ENCODE measurements at regions not wholly inside any gene's neighbourhood (a gene's known extent, or its start where the extent isn't known, plus 50 kb on each side); places are given as distances from the start of the nearest gene placed in this dataset.
A peak's percentile ranks its signal among the peaks of the same experiment; 100 is the strongest.

GRCh38 chr3:96022676-96023075 is 791.7 kb upstream of the EPHA6 start:
- no peak overlapping the region for H3K4me3 ChIP-seq (ENCODE audit: low read depth, low read length)
- WGBS: 72% methylated on average over 2 of the region's 2 CpGs
- no peak overlapping the region for H3K27ac ChIP-seq (ENCODE audit: low read depth)

GRCh38 chr3:96027718-96028117 is 786.7 kb upstream of the EPHA6 start:
- Histone ChIP-seq H3K27ac (ENCODE audit: low read depth) (no peak overlapping the region), H3K36me3 (ENCODE audit: insufficient read depth) (no peaks in the 10 kb centered on the region), H3K4me3 (ENCODE audit: low read depth, low read length) (no peak overlapping the region), H3K4me1 (ENCODE audit: insufficient read depth) (no peaks in the 10 kb centered on the region)
- DNase-seq (ENCODE audit: extremely low spot score): no peak
- 77% methylated on average over 2 of the region's 2 CpGs for WGBS

More at GRCh38 chr3:96022676-96023075, 791.7 kb upstream of the EPHA6 start:
- H3K36me3 ChIP-seq (ENCODE audit: insufficient read depth): no peaks in the 10 kb centered on the region
- no peak for DNase-seq (ENCODE audit: extremely low spot score)
- H3K4me1 ChIP-seq (ENCODE audit: insufficient read depth): no peaks in the 10 kb centered on the region

DNA sequence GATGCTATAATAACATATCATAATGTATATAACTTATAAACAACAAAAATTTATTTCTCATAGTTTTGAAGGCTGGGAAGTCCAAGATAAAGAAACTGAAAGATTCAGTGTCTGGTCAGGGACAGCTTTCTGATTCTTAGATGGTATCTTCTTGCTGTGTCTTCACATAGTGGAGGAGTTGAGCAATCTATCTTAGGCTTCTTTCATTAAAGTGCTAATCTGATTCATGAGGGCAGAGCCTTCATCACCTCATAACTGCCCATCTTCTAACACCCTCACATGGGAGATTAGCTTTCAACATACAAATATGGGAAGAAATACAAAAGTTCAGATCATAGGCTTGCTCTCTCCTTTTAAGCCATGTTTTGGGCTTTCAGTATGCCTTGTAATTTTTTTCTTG is 774.8 kb upstream of the EPHA6 start:
- Histone ChIP-seq H3K4me3 (ENCODE audit: low read depth, low read length) (no peak overlapping the region), H3K4me1 (ENCODE audit: insufficient read depth) (no peaks in the 10 kb centered on the region), H3K36me3 (ENCODE audit: insufficient read depth) (no peaks in the 10 kb centered on the region), H3K27ac (ENCODE audit: low read depth) (no peak overlapping the region)
- no peak for DNase-seq (ENCODE audit: extremely low spot score)

- Histone ChIP-seq H3K4me1 (ENCODE audit: insufficient read depth) (no peaks in the 10 kb centered on the region), H3K4me3 (ENCODE audit: low read depth, low read length) (no peak overlapping the region), H3K27ac (ENCODE audit: low read depth) (no peak overlapping the region), H3K36me3 (ENCODE audit: insufficient read depth) (no peaks in the 10 kb centered on the region)
- DNase-seq (ENCODE audit: extremely low spot score): no peak
- WGBS: 73% methylated on average over 1 of the region's 1 CpG
Measured at GRCh38 chr3:96059301-96059700, 755.1 kb upstream of the EPHA6 start.

DNA sequence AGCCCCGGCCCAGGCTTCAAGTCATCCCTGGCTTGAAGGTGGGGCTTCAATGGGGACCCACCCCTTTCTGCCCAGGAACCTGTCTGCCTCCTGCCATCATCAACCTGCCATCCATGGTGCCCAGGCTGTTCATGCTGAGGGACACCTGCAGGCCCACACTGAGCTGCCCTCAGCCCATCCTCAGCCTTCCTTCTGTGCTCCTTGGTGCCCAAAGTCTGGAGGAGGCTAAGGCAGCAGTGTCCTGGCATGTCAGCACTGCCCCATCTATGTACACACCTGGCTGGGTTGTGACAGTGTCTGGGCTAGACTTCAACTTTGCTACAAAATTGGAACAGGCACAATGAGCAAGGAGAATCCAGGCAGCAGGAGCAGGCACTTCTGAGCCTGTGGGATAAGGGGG is 745.3 kb upstream of the EPHA6 start:
- Histone ChIP-seq H3K4me1 (ENCODE audit: insufficient read depth) (no peaks in the 10 kb centered on the region), H3K27ac (ENCODE audit: low read depth) (no peak overlapping the region), H3K36me3 (ENCODE audit: insufficient read depth) (no peaks in the 10 kb centered on the region), H3K4me3 (ENCODE audit: low read depth, low read length) (no peak overlapping the region)
- no peak for DNase-seq (ENCODE audit: extremely low spot score)
- WGBS: 97% methylated on average over 1 of the region's 1 CpG

DNA sequence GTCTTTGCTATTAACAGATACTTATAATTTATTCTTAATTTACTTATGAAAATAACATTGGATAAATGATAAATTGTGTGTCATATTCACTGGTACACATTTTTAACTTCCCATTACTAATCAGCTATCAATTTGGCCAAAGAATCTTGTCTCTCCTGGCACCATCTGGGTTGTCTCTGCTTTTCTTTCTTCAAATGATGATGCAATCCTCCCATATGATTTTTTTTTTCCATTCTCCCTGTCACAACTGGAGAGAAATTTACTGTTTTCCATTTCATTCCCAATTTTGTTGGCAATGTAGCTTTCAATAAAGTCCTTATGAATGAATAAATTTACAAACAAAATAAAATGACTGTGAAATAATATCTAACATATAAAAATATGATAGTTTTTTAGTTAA is 743.7 kb upstream of the EPHA6 start:
- Histone ChIP-seq H3K36me3 (ENCODE audit: insufficient read depth) (no peaks in the 10 kb centered on the region), H3K27ac (ENCODE audit: low read depth) (no peak overlapping the region), H3K4me1 (ENCODE audit: insufficient read depth) (no peaks in the 10 kb centered on the region), H3K4me3 (ENCODE audit: low read depth, low read length) (no peak overlapping the region)
- no peak for DNase-seq (ENCODE audit: extremely low spot score)

GRCh38 chr3:96071097-96071496 is 743.3 kb upstream of the EPHA6 start:
- Histone ChIP-seq H3K4me3 (ENCODE audit: low read depth, low read length) (no peak overlapping the region), H3K27ac (ENCODE audit: low read depth) (no peak overlapping the region), H3K36me3 (ENCODE audit: insufficient read depth) (no peaks in the 10 kb centered on the region), H3K4me1 (ENCODE audit: insufficient read depth) (no peaks in the 10 kb centered on the region)
- DNase-seq (ENCODE audit: extremely low spot score): no peak
- WGBS: 60% methylated on average over 5 of the region's 5 CpGs

DNA sequence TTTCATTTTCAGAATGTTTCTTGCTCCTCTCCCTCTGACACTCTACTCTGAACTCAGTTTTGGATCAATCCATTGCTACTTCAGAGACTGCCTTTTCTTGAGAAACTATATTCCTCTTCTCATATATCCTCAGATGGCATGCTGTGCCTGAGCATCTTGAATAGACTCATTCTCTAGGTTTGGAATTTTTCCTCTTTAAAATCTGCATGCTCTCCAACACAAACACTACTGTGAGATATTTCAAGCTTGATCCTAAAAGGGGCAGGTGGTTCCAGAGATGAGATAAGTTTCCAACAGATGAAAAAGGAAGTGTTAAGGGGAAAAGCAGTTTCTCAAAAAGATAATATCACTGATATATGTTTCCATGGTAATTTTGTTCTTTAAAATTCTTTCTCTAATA is 742.2 kb upstream of the EPHA6 start:
- no peak for DNase-seq (ENCODE audit: extremely low spot score)
- Histone ChIP-seq H3K4me1 (ENCODE audit: insufficient read depth) (no peaks in the 10 kb centered on the region), H3K27ac (ENCODE audit: low read depth) (no peak overlapping the region), H3K4me3 (ENCODE audit: low read depth, low read length) (no peak overlapping the region), H3K36me3 (ENCODE audit: insufficient read depth) (no peaks in the 10 kb centered on the region)

DNA sequence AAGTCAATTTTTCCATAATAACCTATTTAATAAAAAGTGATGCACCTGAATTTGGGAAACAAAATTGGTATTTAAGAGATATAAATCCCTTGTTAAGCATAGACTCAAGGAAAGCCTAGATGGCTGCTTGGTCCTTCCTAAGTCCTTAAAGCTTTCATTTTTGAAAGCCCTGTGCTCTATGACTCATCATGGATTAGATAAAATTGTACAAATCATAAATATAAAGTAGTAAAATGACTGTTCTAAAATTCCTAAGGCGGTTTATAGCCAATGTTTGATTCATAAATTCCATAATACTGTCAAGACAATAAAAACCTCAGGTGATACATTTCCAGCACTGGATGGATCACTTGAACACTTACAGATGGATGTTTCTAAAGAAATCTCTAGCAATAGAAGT is 730.8 kb upstream of the EPHA6 start:
- Histone ChIP-seq H3K27ac (ENCODE audit: low read depth) (no peak overlapping the region), H3K36me3 (ENCODE audit: insufficient read depth) (no peaks in the 10 kb centered on the region), H3K4me1 (ENCODE audit: insufficient read depth) (no peaks in the 10 kb centered on the region), H3K4me3 (ENCODE audit: low read depth, low read length) (no peak overlapping the region)
- no peak for DNase-seq (ENCODE audit: extremely low spot score)
- 39% methylated on average over 1 of the region's 1 CpG for WGBS

DNA sequence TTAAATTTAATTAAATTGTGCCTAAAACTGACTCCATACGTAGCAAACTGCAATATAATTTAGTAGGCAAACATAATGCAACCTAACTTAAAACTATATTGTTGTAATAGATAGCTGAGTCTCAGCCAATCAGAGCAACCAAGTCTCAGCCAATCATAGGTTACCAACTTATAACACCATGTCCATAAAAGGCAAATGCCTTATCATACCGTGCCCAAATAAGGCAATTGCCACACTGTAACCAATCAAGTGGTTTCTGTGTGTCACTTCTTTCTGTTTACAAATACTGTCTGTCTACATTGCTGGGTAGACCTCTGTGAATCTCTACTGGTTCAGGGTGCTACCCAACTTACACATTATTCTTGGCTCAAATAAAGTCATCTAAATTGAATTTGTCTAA is 728.4 kb upstream of the EPHA6 start:
- no peak for DNase-seq (ENCODE audit: extremely low spot score)
- Histone ChIP-seq H3K4me3 (ENCODE audit: low read depth, low read length) (no peak overlapping the region), H3K4me1 (ENCODE audit: insufficient read depth) (no peaks in the 10 kb centered on the region), H3K36me3 (ENCODE audit: insufficient read depth) (no peaks in the 10 kb centered on the region), H3K27ac (ENCODE audit: low read depth) (no peak overlapping the region)
- 82% methylated on average over 2 of the region's 2 CpGs for WGBS

DNA sequence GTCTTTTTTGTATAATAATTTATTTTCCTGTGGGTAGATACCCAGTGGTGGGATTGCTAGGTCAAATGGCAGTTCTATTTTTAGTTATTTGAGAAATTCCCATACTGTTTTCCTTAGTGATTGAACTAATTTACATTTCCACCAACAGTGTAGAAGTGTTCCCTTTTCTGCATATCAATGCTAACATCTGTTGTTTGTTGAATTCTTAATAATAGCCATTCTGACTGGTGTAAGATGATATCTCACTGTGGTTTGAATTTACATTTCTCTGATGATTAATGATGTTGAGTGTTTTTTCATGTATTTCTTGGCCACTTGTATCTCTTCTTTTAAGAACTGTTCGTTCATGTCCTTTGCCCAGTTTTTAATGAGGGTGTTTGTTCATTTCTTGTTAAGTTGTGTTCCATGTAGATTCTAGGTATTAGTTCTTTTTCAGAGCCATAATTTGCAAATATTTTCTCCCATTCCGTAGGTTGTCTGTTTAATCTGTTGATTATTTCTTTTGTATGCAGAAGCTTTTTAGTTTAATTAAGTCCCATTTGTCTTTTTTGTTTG is 713.3 kb upstream of the EPHA6 start:
- no peak overlapping the region for H3K27ac ChIP-seq (ENCODE audit: low read depth)
- no peaks in the 10 kb centered on the region for H3K4me1 ChIP-seq (ENCODE audit: insufficient read depth)
- no peak overlapping the region for H3K4me3 ChIP-seq (ENCODE audit: low read depth, low read length)
- H3K36me3 ChIP-seq (ENCODE audit: insufficient read depth): no peaks in the 10 kb centered on the region
- 21% methylated on average over 2 of the region's 2 CpGs for WGBS
- DNase-seq (ENCODE audit: extremely low spot score): peak; percentile 15

- H3K4me3 ChIP-seq (ENCODE audit: low read depth, low read length): no peak overlapping the region
- H3K4me1 ChIP-seq (ENCODE audit: insufficient read depth): no peaks in the 10 kb centered on the region
- 76% methylated on average over 2 of the region's 2 CpGs for WGBS
- H3K36me3 ChIP-seq (ENCODE audit: insufficient read depth): no peaks in the 10 kb centered on the region
- H3K27ac ChIP-seq (ENCODE audit: low read depth): no peak overlapping the region
- no peak for DNase-seq (ENCODE audit: extremely low spot score)
Measured at GRCh38 chr3:96106701-96107100, 707.7 kb upstream of the EPHA6 start.

Data from urinary bladder (tissue), 3 donors.